ENCODE measurements at regions not wholly inside any gene's neighbourhood (a gene's known extent, or its start where the extent isn't known, plus 50 kb on each side); places are given as distances from the start of the nearest gene placed in this dataset.

DNA sequence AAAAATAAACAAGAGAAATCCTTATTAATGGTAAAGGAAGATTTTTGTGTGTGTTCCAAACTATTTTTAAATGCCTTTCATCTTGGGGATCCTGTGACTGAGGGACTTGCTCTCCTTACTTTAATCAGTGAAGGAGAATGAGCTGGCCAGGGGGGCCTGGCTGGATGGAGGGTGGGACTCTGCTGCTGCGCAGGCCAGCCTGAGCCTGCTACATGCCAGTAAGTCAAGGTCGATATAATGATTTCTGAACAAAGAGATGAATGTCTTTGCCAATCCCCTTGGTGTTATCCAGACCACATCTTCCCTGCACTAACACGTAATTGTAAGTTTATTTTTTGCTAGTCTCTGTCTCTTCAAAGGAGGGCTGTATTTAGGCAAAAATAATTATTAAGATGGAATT lies 1679.2 kb upstream of the TENM3 start:
- Mint-ChIP-seq H3K9me3 (peaks cover 16% of the 10 kb centered on the region), H3K36me3 (ENCODE audit: insufficient read depth) (no peaks in the 10 kb centered on the region), H3K4me1 (no peaks in the 10 kb centered on the region), H3K27me3 (no peaks in the 10 kb centered on the region), H3K27ac (ENCODE audit: low read depth) (no peak overlapping the region), H3K4me3 (no peak overlapping the region)
- no peak for DNase-seq (ENCODE audit: low spot score in 2 of 2)
- ATAC-seq (replicated peaks; ENCODE audit: extremely low read depth, poor library complexity, severe bottlenecking) = no peak

- Mint-ChIP-seq H3K36me3 (ENCODE audit: insufficient read depth) (no peaks in the 10 kb centered on the region), H3K4me3 (no peak overlapping the region), H3K9me3 (peaks cover 16% of the 10 kb centered on the region), H3K27ac (ENCODE audit: low read depth) (no peak overlapping the region), H3K4me1 (no peaks in the 10 kb centered on the region), H3K27me3 (no peaks in the 10 kb centered on the region)
- DNase-seq (ENCODE audit: low spot score in 2 of 2) (no peak), ATAC-seq (replicated peaks; ENCODE audit: extremely low read depth, poor library complexity, severe bottlenecking) (no peak)
These were observed 1678.8 kb upstream of the TENM3 start for GRCh38 chr4:180564448-180564847.

DNA sequence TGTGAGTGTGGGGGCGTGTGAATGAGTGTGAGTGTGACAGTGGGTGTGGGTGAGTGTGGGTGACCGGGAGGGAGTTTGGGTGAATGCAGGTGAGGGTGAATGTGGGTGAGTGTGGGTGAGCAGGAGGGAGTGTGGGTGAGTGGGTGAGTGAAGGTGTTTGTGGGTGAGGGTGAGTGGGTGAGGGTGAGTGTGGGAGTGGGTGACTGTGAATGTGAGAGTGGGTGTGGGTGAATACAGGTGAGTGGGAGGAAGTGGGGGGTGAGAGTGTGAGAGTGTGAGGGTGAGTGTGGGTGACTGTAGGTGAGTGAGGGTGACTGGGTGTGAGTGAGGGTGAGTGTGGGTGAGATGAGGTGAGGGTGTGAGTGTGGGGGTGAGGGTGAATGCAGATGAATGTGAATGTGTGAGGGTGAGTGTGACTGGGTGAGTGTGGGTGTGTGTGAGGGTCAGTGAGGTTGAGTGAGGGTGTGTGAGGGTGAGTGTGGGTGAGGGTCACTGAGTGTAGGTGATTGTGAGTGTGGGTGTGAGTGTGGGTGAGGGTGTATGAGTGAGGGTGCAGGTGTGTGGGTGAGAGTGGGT lies 1677.3 kb upstream of the TENM3 start:
- no peak for ATAC-seq (replicated peaks; ENCODE audit: extremely low read depth, poor library complexity, severe bottlenecking)
- no peaks in the 10 kb centered on the region for H3K27me3 Mint-ChIP-seq
- H3K4me3 Mint-ChIP-seq = no peak overlapping the region
- no peaks in the 10 kb centered on the region for H3K36me3 Mint-ChIP-seq (ENCODE audit: insufficient read depth)
- no peak for DNase-seq (ENCODE audit: low spot score in 2 of 2)
- H3K9me3 Mint-ChIP-seq = peaks cover 19% of the 10 kb centered on the region
- no peaks in the 10 kb centered on the region for H3K4me1 Mint-ChIP-seq
- H3K27ac Mint-ChIP-seq (ENCODE audit: low read depth) = no peak overlapping the region

- no peak for ATAC-seq (replicated peaks; ENCODE audit: extremely low read depth, poor library complexity, severe bottlenecking)
- H3K4me1 Mint-ChIP-seq = no peaks in the 10 kb centered on the region
- H3K27ac Mint-ChIP-seq (ENCODE audit: low read depth) = no peak overlapping the region
- no peak overlapping the region for H3K4me3 Mint-ChIP-seq
- no peak for DNase-seq (ENCODE audit: low spot score in 2 of 2)
- H3K27me3 Mint-ChIP-seq = no peaks in the 10 kb centered on the region
- no peaks in the 10 kb centered on the region for H3K36me3 Mint-ChIP-seq (ENCODE audit: insufficient read depth)
- H3K9me3 Mint-ChIP-seq = peaks cover 22% of the 10 kb centered on the region
These were observed 1676.7 kb upstream of the TENM3 start for GRCh38 chr4:180566492-180566891.

- no peaks in the 10 kb centered on the region for H3K36me3 Mint-ChIP-seq (ENCODE audit: insufficient read depth)
- no peak for ATAC-seq (replicated peaks; ENCODE audit: extremely low read depth, poor library complexity, severe bottlenecking)
These were observed 1676.1 kb upstream of the TENM3 start for GRCh38 chr4:180567080-180567479.

DNA sequence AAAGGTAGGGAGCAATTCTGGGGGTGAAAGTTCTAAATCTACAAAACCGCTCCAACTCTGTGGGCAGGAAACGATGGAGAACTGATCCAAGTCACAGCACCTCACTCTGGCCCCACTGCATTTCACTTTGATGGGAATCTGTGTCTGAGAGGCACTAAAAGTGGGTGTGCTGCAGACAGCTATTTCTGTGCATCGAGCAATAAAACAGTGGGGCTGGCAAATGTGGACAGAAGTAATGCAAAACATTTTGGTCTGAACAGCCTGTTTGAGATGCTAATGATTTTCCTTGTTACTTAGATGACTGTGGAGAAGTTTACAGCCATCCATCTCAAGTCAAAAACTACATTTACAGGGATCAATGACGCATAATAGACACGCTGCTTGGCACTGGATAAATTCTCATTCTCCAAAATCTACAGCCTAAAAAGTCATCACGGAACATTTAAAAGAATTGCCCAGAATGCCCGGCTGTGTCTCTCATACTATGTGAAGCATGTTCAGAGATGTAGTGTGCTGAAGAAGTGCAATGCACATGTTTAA lies 1671.6 kb upstream of the TENM3 start:
- Mint-ChIP-seq H3K27ac (ENCODE audit: low read depth) (no peak overlapping the region), H3K27me3 (no peaks in the 10 kb centered on the region), H3K36me3 (ENCODE audit: insufficient read depth) (no peaks in the 10 kb centered on the region), H3K4me1 (no peaks in the 10 kb centered on the region), H3K9me3 (peaks cover 18% of the 10 kb centered on the region), H3K4me3 (no peak overlapping the region)
- no peak for ATAC-seq (replicated peaks; ENCODE audit: extremely low read depth, poor library complexity, severe bottlenecking)
- no peak for DNase-seq (ENCODE audit: low spot score in 2 of 2)

More at GRCh38 chr4:180567080-180567479, 1676.1 kb upstream of the TENM3 start:
- no peak overlapping the region for H3K27ac Mint-ChIP-seq (ENCODE audit: low read depth)
- no peak for DNase-seq (ENCODE audit: low spot score in 2 of 2)
- H3K27me3 Mint-ChIP-seq = no peaks in the 10 kb centered on the region
- H3K9me3 Mint-ChIP-seq = peaks cover 22% of the 10 kb centered on the region
- H3K4me1 Mint-ChIP-seq = no peaks in the 10 kb centered on the region
- no peak overlapping the region for H3K4me3 Mint-ChIP-seq

DNA sequence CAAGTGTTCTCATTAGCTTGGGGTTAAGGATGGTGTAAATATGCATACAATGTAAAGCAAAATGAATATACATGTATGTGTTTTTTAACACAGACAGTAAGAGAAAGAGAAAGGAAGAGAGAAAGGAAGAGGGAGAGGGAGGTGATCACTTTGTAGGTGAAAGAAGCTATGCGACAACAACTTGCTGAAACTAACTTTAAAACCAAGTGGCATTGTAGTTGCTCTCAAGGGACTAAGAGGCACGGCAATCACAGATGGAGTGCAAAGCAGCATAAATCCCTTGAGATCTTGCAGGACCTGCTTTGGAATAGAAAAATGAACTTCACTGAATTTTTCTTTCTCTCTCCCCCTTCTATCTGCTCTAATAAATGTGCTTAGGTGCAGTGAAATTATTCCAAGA lies 1665.0 kb upstream of the TENM3 start:
- no peaks in the 10 kb centered on the region for H3K4me1 Mint-ChIP-seq

GRCh38 chr4:180581061-180581460 lies 1662.1 kb upstream of the TENM3 start:
- H3K36me3 Mint-ChIP-seq (ENCODE audit: insufficient read depth) = no peaks in the 10 kb centered on the region
- no peaks in the 10 kb centered on the region for H3K27me3 Mint-ChIP-seq
- H3K4me3 Mint-ChIP-seq = no peak overlapping the region
- DNase-seq (ENCODE audit: low spot score in 2 of 2) (no peak), ATAC-seq (replicated peaks; ENCODE audit: extremely low read depth, poor library complexity, severe bottlenecking) (no peak)
- H3K4me1 Mint-ChIP-seq = no peaks in the 10 kb centered on the region
- H3K27ac Mint-ChIP-seq (ENCODE audit: low read depth) = no peak overlapping the region
- peaks cover 6% of the 10 kb centered on the region for H3K9me3 Mint-ChIP-seq

More for the DNA sequence above, 1665.0 kb upstream of the TENM3 start:
- Mint-ChIP-seq H3K36me3 (ENCODE audit: insufficient read depth) (no peaks in the 10 kb centered on the region), H3K4me3 (no peak overlapping the region), H3K9me3 (peaks cover 6% of the 10 kb centered on the region), H3K27me3 (no peaks in the 10 kb centered on the region), H3K27ac (ENCODE audit: low read depth) (no peak overlapping the region)
- no peak for DNase-seq (ENCODE audit: low spot score in 2 of 2)
- no peak for ATAC-seq (replicated peaks; ENCODE audit: extremely low read depth, poor library complexity, severe bottlenecking)

GRCh38 chr4:180587379-180587778 lies 1655.8 kb upstream of the TENM3 start:
- ATAC-seq (replicated peaks; ENCODE audit: extremely low read depth, poor library complexity, severe bottlenecking) (no peak), DNase-seq (ENCODE audit: low spot score in 2 of 2) (no peak)
- no peaks in the 10 kb centered on the region for H3K4me1 Mint-ChIP-seq
- peaks cover 13% of the 10 kb centered on the region for H3K9me3 Mint-ChIP-seq
- H3K27ac Mint-ChIP-seq (ENCODE audit: low read depth) = no peak overlapping the region
- no peak overlapping the region for H3K4me3 Mint-ChIP-seq
- H3K27me3 Mint-ChIP-seq = no peaks in the 10 kb centered on the region
- H3K36me3 Mint-ChIP-seq (ENCODE audit: insufficient read depth) = no peaks in the 10 kb centered on the region

- ATAC-seq (replicated peaks; ENCODE audit: extremely low read depth, poor library complexity, severe bottlenecking) (no peak), DNase-seq (ENCODE audit: low spot score in 2 of 2) (no peak)
- no peaks in the 10 kb centered on the region for H3K27me3 Mint-ChIP-seq
- no peaks in the 10 kb centered on the region for H3K4me1 Mint-ChIP-seq
- H3K27ac Mint-ChIP-seq (ENCODE audit: low read depth) = no peak overlapping the region
- no peak overlapping the region for H3K4me3 Mint-ChIP-seq
- peaks cover 23% of the 10 kb centered on the region for H3K9me3 Mint-ChIP-seq
- no peaks in the 10 kb centered on the region for H3K36me3 Mint-ChIP-seq (ENCODE audit: insufficient read depth)
These were observed 1653.6 kb upstream of the TENM3 start for GRCh38 chr4:180589575-180589974.

DNA sequence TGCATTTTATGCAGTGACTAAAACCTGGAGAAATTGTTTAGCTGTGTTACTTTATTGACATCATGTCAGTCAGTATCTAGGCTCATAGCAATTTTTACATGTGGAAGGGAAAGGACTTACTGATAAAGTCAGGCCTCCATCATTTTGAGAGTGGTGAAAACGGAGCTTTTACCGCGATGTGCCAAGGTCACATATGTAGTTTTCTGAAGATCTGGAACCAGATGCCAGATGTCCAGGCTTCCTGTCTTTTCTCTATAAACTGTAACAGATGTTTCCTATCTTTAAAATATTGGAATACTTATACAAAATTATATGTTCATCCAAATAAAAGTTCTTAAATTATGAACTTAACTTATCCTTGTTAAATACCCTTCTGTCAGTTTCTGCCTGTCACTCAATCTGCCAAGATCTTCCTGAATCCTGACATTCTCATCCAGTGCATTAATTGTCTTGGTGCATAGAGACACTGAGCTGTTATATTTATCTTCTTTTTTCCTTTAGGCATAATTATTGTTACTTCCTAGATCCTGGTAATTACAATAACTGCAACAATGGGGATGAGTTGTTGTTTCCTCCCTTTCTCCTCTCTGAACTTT lies 1646.2 kb upstream of the TENM3 start:
- no peak for DNase-seq (ENCODE audit: low spot score in 2 of 2)
- no peaks in the 10 kb centered on the region for H3K27me3 Mint-ChIP-seq
- no peak overlapping the region for H3K27ac Mint-ChIP-seq (ENCODE audit: low read depth)
- no peaks in the 10 kb centered on the region for H3K36me3 Mint-ChIP-seq (ENCODE audit: insufficient read depth)
- ATAC-seq (replicated peaks; ENCODE audit: extremely low read depth, poor library complexity, severe bottlenecking) = no peak
- peaks cover 30% of the 10 kb centered on the region for H3K9me3 Mint-ChIP-seq
- no peaks in the 10 kb centered on the region for H3K4me1 Mint-ChIP-seq
- H3K4me3 Mint-ChIP-seq = no peak overlapping the region

DNA sequence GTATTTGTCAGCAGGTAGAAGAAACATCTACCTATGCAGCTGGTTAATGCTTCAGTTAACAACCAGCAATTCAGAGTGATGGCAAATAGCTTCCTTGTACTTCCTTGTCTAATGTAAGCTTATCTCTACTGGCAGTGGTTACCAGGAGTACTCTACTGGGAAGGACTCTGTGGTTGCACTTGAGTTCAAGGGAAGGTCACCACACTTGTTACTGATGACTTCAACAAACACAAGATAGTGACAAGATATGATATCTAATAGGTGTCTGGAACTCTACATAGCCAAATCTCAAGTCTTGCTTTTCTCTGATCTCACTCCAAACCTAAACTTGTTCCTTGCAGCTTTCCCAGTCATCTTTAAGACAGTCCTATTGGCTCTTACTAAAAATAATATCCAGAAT lies 1644.9 kb upstream of the TENM3 start:
- Mint-ChIP-seq H3K36me3 (ENCODE audit: insufficient read depth) (no peaks in the 10 kb centered on the region), H3K9me3 (peaks cover 37% of the 10 kb centered on the region), H3K4me3 (no peak overlapping the region), H3K27me3 (no peaks in the 10 kb centered on the region), H3K4me1 (no peaks in the 10 kb centered on the region), H3K27ac (ENCODE audit: low read depth) (no peak overlapping the region)
- no peak for DNase-seq (ENCODE audit: low spot score in 2 of 2)
- no peak for ATAC-seq (replicated peaks; ENCODE audit: extremely low read depth, poor library complexity, severe bottlenecking)

DNA sequence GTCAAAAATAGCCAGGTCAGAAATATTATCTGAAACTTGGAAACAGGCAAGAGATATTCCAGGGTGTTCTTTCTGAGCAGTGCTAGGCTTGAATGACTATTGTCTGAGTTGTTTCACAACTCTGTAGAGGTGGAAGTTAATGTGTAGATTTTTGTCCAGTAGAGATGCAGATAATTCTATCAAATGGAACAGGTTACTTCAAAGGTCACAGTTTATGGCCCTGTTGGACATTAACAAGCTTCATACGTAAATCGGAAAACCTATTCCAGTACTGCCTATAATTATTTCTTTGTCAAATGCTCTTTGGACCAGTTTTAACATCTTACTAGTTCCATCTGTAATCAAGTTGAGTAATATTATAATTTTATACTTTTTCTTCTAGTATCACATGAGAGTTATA lies 1639.4 kb upstream of the TENM3 start:
- ATAC-seq (replicated peaks; ENCODE audit: extremely low read depth, poor library complexity, severe bottlenecking) (no peak), DNase-seq (ENCODE audit: low spot score in 2 of 2) (no peak)
- H3K9me3 Mint-ChIP-seq = peaks cover 32% of the 10 kb centered on the region
- H3K4me1 Mint-ChIP-seq = no peaks in the 10 kb centered on the region
- H3K27me3 Mint-ChIP-seq = no peaks in the 10 kb centered on the region
- no peak overlapping the region for H3K27ac Mint-ChIP-seq (ENCODE audit: low read depth)
- H3K4me3 Mint-ChIP-seq = no peak overlapping the region
- H3K36me3 Mint-ChIP-seq (ENCODE audit: insufficient read depth) = no peaks in the 10 kb centered on the region

Data from central memory CD8-positive, alpha-beta T cell (primary cell).